HL-60 (cell line): ENCODE measurements at regions not wholly inside any gene's neighbourhood (a gene's known extent, or its start where the extent isn't known, plus 50 kb on each side); places are given as distances from the start of the nearest gene placed in this dataset.

Experiments
- DNase-seq, 2 experiments: peaks; one replicate each; pipeline ENCODE4 v3.0.0-alpha.2; 2010 to 2020; ENCODE audit warnings: low read depth in 1 of 2, low spot score in 1 of 2
- H3K27ac ChIP-seq: fragments of 250-450 bp; sonication (Bioruptor Pico); replicated peaks from 2 replicates; pipeline ENCODE4 v1.5.1; 2020; ENCODE audit warnings: mild to moderate bottlenecking, moderate library complexity
- H3K27me3 ChIP-seq: fragments of 250-450 bp; sonication (Bioruptor Pico); 2 replicates; pipeline ENCODE4 v1.5.1; 2021; ENCODE audit warnings: mild to moderate bottlenecking, moderate library complexity; ENCODE audit not compliant: insufficient read depth, poor library complexity, severe bottlenecking
- H3K4me3 ChIP-seq: replicated peaks from 2 replicates; pipeline ENCODE4 v1.5.1; 2011; ENCODE audit warnings: mild to moderate bottlenecking, control low read depth, low read length; ENCODE audit not compliant: insufficient read depth
- GABPA ChIP-seq: IDR thresholded peaks from 2 replicates; pipeline ENCODE4 v1.6.1; 2012; ENCODE audit warnings: low read depth
- POLR2AphosphoS5 ChIP-seq: IDR thresholded peaks from 2 replicates; pipeline ENCODE4 v1.6.1; 2012; ENCODE audit warnings: low read depth
- SPI1 ChIP-seq: IDR thresholded peaks from 2 replicates; pipeline ENCODE4 v1.6.1; 2012; ENCODE audit warnings: low read depth, mild to moderate bottlenecking, borderline replicate concordance
- TF ChIP-seq, protein P1 (sequence below): IDR thresholded peaks from 2 replicates; pipeline ENCODE4 v1.6.1; 2012; ENCODE audit warnings: low read depth; ENCODE audit not compliant: insufficient replicate concordance
- TF ChIP-seq, protein P2 (sequence below): IDR thresholded peaks from one replicate; pipeline ENCODE4 v1.5.1; 2011; ENCODE audit warnings: low read length, control low read depth, inconsistent platforms; ENCODE audit not compliant: insufficient read depth

- Histone ChIP-seq H3K4me3 (no peak overlapping the region), H3K27me3 (no peaks in the 10 kb centered on the region), H3K27ac (no peak overlapping the region)
- TF ChIP-seq POLR2AphosphoS5 (no peak), SPI1 (no peak), GABPA (no peak)
- TF ChIP-seq, protein P1, sequence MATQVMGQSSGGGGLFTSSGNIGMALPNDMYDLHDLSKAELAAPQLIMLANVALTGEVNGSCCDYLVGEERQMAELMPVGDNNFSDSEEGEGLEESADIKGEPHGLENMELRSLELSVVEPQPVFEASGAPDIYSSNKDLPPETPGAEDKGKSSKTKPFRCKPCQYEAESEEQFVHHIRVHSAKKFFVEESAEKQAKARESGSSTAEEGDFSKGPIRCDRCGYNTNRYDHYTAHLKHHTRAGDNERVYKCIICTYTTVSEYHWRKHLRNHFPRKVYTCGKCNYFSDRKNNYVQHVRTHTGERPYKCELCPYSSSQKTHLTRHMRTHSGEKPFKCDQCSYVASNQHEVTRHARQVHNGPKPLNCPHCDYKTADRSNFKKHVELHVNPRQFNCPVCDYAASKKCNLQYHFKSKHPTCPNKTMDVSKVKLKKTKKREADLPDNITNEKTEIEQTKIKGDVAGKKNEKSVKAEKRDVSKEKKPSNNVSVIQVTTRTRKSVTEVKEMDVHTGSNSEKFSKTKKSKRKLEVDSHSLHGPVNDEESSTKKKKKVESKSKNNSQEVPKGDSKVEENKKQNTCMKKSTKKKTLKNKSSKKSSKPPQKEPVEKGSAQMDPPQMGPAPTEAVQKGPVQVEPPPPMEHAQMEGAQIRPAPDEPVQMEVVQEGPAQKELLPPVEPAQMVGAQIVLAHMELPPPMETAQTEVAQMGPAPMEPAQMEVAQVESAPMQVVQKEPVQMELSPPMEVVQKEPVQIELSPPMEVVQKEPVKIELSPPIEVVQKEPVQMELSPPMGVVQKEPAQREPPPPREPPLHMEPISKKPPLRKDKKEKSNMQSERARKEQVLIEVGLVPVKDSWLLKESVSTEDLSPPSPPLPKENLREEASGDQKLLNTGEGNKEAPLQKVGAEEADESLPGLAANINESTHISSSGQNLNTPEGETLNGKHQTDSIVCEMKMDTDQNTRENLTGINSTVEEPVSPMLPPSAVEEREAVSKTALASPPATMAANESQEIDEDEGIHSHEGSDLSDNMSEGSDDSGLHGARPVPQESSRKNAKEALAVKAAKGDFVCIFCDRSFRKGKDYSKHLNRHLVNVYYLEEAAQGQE, result no peak
- TF ChIP-seq, protein P2, sequence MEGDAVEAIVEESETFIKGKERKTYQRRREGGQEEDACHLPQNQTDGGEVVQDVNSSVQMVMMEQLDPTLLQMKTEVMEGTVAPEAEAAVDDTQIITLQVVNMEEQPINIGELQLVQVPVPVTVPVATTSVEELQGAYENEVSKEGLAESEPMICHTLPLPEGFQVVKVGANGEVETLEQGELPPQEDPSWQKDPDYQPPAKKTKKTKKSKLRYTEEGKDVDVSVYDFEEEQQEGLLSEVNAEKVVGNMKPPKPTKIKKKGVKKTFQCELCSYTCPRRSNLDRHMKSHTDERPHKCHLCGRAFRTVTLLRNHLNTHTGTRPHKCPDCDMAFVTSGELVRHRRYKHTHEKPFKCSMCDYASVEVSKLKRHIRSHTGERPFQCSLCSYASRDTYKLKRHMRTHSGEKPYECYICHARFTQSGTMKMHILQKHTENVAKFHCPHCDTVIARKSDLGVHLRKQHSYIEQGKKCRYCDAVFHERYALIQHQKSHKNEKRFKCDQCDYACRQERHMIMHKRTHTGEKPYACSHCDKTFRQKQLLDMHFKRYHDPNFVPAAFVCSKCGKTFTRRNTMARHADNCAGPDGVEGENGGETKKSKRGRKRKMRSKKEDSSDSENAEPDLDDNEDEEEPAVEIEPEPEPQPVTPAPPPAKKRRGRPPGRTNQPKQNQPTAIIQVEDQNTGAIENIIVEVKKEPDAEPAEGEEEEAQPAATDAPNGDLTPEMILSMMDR, result no peak
- no peak for DNase-seq
Measured at GRCh38 chr9:30410273-30410672, 1974.2 kb upstream of the ACO1 start.

DNA sequence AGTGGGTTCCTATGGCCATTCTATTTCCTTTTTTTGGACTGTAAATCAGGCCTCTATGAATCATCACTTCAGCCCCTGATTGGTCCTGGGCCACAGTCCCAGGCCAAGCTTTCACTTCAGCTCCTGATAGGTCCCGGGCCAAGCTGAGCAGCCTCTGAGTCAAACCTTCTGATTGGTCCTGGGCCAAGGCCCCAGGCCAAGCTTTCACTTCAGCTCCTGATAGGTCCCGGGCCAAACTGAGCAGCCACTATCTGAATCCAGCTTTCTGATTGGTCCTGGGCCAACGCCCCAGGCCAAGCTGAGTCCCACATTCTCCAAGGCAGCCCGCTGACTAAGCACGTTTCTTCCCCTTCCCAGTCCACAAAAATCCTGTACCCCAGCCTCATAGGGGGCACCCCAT, 1972.9 kb upstream of the ACO1 start:
- H3K27me3 ChIP-seq, result no peaks in the 10 kb centered on the region
- H3K27ac ChIP-seq, result no peak overlapping the region
- TF ChIP-seq GABPA, result no peak
- TF ChIP-seq, protein P2, result no peak
- TF ChIP-seq, protein P1, result no peak
- TF ChIP-seq POLR2AphosphoS5, result no peak
- TF ChIP-seq SPI1, result no peak
- no peak for DNase-seq
- no peak overlapping the region for H3K4me3 ChIP-seq

- DNase-seq, result no peak
- no peaks in the 10 kb centered on the region for H3K27me3 ChIP-seq
- TF ChIP-seq, protein P2, result no peak
- TF ChIP-seq POLR2AphosphoS5 (no peak), GABPA (no peak), SPI1 (no peak)
- TF ChIP-seq, protein P1, result no peak
- no peak overlapping the region for H3K4me3 ChIP-seq
- no peak overlapping the region for H3K27ac ChIP-seq
Measured at GRCh38 chr9:30459156-30459555, 1925.3 kb upstream of the ACO1 start.
